ENCODE measurements at regions not wholly inside any gene's neighbourhood (a gene's known extent, or its start where the extent isn't known, plus 50 kb on each side); places are given as distances from the start of the nearest gene placed in this dataset.
A peak's percentile ranks its signal among the peaks of the same experiment; 100 is the strongest.

- no peak for DNase-seq
Measured at GRCh38 chr20:50242548-50242862, 51.9 kb downstream of the CEBPB start.

- DNase-seq, result peak; percentile 68
Measured at GRCh38 chr20:50242863-50243609, 52.4 kb downstream of the CEBPB start.

- no peak for DNase-seq
Measured at GRCh38 chr20:50243610-50244351, 53.2 kb downstream of the CEBPB start.

- DNase-seq, result no peak
Measured at GRCh38 chr20:50244352-50245149, 53.9 kb downstream of the CEBPB start.

- DNase-seq, result no peak
Measured at GRCh38 chr20:50245498-50246366, 55.1 kb downstream of the CEBPB start.

GRCh38 chr20:50246367-50247195 lies 56.0 kb downstream of the CEBPB start:
- no peak for DNase-seq

GRCh38 chr20:50247196-50248094 lies 56.8 kb downstream of the CEBPB start:
- DNase-seq, result no peak

GRCh38 chr20:50248104-50248641 lies 57.5 kb downstream of the CEBPB start:
- DNase-seq, result no peak

- DNase-seq, result no peak
Measured at GRCh38 chr20:50249447-50250388, 59.1 kb downstream of the CEBPB start.

- no peak for DNase-seq
Measured at GRCh38 chr20:50250679-50251382, 60.2 kb downstream of the CEBPB start.

GRCh38 chr20:50251383-50251748 lies 60.7 kb downstream of the CEBPB start:
- DNase-seq, result no peak

- no peak for DNase-seq
Measured at GRCh38 chr20:50251992-50252511, 61.4 kb downstream of the CEBPB start.

GRCh38 chr20:50252701-50253100 lies 62.1 kb downstream of the CEBPB start:
- DNase-seq, result no peak

- no peak for DNase-seq
Measured at GRCh38 chr20:50253101-50253500, 62.5 kb downstream of the CEBPB start.

GRCh38 chr20:50254466-50255079 lies 63.9 kb downstream of the CEBPB start:
- DNase-seq, result no peak

- no peak for DNase-seq
Measured at GRCh38 chr20:50256577-50256976, 65.9 kb downstream of the CEBPB start.

GRCh38 chr20:50257860-50258259 lies 67.2 kb downstream of the CEBPB start:
- DNase-seq, result no peak

Measured in NCI-H1092 (cell line).